Effector CD8-positive, alpha-beta T cell (primary cell): ENCODE measurements at regions not wholly inside any gene's neighbourhood (a gene's known extent, or its start where the extent isn't known, plus 50 kb on each side); places are given as distances from the start of the nearest gene placed in this dataset.
"Not testable (repeated sequence)": the region's sequence is repeated elsewhere in the genome, so short reads cannot be mapped to it uniquely, and the experiment has no call there.

Experiments
- DNase-seq: peaks from one replicate; lab custom pipeline; 2025; lab: John Stamatoyannopoulos, UW

DNA sequence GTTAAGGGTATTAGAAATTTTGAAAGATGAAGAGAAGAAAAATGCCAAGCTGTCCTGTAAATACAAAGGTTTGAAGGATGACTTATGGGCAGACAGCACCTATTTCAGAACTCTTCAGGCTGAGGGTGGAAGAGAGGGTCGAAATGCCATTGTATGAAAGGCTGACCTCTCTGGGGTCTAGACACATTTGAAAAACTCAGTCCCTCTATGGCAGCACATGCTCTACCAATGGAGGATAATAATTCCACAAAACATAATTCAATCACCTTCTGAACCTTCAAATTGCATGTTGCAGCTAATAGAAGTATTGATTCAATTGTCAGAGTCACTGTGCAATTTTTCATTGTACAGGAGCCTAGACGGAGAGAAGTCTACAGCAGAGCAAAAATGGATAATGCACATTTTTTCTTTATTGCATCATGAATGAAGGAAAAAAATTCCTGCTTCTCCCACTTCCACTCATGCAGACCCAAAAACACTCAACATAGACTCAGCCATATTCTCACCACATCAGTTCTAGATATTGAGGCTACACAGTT lies 569.1 kb downstream of the TBL1XR1 start:
- no peak for DNase-seq

DNA sequence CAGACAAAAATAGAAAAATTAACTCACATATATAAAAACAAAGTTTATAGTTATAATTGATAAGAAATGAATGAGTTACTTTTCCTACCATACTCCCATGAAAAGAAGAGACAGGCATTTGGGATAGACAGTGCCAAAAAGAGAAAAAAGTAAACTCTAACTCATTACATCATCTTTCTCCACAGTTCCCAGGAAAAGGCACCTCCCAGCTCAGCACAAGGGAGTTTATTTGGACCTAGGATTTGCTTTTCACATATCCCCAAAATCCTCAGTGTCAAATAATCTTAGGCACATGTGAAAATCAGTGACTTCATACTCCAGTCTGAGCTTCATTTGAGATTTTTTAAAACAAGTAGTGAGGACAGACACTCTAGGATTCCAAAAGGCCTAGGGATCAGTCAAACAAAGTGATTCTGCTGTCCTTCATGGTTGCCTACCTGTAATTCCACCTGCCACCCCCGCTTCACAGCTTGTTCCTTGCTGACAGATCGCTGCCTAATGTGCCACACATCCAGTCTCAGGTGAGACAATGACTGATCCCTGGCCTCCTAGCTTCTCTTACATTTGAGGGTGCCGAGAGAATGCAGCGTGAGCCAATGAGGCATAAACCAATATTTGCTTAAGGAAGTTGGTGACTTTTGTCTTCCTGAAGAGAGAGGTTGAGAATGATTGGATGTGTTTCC lies 573.7 kb downstream of the TBL1XR1 start:
- no peak for DNase-seq

DNA sequence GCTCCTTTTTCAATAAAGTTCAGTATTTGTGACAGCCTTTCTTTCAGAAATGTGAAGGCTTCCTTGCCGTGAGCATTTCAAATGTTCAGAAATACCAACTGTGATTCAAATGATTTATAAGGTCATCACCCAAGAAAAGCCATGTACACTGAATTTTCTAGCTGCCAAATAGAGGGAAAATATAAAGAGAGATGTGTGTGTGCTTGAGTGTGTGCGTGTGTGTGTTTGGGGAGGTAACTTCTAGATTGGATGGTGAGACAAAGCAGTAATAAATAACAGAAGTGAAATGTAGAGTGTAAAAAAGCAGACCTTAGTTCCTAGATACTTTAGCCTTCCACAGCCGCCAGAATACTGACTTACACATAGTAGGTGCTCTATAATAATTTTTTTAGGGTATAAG lies 577.4 kb downstream of the TBL1XR1 start:
- DNase-seq, result no peak

DNA sequence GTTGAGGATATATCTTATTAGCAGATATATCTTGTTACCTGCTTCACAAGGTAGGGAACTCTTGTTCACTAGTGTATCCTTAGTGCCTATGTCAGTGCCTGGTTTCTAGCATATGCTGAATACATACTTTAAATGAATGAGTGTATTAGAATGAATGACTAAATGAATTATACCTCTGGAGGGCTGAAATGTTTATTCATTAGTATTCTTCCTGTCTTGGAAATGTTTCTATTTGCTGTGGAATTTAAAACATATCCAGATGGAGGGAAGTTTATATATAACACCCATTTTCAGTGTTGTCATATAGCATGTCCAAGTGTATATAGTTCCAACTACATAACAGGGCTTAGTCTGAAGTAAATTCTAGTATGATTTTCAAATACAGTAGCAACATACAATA lies 581.5 kb downstream of the TBL1XR1 start:
- no peak for DNase-seq

DNA sequence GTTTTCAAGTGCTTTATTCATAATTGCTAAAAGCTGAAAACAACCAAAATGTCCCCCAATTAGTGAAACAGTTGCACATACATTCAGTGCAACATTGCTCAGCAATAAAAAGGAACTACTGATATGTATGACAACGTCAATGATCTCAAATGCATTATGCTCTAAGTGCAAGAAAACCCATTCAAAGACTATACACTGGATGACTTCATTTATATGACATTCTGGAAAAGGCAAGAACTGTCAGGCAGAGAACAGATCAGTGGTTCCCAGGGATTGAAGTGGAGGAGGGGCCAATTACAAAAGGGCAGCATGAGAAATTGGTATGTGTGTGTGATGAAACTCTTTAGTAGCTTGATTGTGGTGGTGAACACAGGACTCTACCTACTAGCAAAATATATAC lies 585.6 kb downstream of the TBL1XR1 start:
- DNase-seq, result no peak

DNA sequence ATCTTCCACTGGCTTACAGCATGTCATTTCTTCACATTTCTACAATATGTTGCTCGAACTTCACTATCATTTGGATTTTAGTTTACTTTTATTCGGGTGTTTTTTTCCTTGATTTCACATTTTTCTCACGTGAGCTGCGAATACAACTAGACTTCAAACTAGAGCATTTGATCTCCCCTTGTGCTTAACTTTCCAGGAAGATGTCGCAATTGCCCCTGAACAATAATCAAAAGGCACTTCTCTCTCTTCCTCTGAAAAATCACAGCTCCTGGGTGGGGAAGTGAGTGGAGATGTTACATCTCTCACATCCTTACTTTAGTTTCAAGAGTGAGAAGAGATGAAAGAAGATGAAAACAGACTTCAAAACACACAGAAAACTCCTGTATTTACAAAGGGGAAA lies 587.9 kb downstream of the TBL1XR1 start:
- DNase-seq, result no peak

DNA sequence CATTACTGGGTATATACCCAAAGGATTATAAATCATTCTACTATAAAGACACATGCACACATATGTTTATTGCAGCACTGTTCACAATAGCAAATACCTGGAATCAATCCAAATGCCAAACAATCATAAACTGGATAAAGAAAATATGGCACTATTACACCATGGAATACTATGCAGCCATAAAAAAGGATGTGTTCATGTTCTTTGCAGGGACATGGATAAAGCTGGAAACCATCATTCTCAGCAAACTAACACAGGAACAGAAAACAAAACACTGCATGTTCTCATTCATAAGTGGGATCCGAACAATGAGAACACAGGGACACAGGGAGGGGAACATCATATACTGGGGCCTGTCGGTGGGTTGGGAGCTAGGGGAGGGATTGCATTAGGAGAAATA lies 591.7 kb downstream of the TBL1XR1 start:
- not testable (repeated sequence) for DNase-seq

DNA sequence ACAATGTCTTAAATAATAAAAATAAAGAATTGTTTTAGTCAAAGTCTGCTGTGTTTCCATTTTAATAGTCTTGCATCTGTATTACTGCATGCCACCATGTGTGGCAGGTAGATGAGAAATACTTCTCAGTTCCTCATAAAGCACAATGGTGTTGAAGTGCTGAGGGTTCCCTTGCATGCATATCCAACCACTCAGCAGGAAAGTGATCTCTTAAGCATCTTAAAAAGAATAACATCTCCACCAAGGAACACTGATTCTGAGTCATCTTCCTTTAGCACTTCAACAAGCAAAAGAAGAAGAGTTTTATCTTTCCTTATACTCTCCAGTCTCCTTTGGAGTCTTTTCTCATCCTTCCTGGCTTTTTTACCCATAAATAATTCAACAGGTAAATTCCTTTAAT lies 602.0 kb downstream of the TBL1XR1 start:
- DNase-seq, result no peak

DNA sequence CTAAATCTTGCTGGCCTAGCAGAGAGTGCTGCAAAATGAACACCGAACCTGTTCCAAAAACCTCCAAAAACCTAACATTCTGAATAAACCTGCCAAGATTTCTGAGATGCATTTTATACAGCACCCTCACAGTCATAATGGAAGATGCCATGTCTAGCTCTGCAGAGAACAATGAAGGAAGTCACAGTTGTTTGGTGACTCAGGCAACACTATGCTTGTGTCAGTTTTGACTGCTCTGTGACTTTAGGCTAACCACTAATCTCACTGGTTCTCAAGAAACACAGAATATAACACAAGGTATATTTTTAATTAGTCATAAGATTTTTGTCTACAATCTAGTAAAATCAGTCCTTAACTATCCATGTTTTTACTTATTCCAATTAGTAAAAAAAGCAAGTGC lies 606.6 kb downstream of the TBL1XR1 start:
- no peak for DNase-seq

DNA sequence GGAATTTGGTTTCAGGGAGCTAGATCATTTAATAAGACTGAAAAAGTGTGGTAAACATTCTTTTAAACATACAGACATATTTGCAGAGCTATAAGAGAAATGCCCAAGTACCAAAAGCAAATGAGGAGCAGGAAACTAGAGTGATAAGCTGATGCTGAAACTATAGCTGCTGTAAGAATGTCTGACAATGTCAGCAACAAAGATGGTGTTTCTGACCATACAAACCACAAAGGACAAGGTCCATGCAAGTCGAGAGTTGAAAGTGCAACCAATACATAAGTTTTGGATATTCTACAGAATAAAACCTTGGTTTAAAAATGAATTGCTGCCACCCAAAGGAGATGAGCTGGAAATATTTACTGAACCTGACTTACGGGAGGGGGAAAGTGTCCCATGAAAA lies 610.2 kb downstream of the TBL1XR1 start:
- no peak for DNase-seq

DNA sequence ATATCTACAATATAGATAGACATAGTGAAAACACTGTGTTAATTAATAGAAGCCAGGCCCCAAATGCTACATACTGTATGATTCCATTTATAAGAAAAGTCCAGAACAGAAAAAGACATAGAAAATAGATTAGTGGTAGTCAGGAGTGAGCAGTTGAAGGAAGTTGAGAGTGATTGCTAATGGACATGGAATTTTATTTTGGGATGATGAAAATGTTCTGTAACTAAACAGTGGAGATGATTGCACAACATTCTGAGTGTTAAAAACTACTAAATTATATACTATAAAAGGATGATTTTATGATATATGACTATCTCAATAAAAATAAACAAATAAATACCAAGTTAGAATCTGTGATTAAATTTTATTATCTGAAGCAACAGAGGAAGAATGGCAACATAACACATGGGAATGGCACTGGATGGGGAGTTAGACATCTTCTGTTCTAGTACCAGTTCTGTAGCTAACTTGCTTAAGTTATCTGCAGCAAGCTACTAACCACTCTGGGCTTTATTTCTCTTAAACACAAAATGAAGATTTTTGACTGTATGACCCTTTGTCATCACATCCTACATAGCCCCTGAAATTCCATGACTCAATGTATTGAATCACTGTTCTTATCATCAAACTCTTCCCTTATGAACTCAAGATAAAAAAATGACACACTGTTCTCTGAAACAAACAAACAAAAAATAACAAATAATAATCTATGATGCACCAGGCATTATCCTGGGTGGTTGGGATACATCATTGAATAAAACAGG lies 612.7 kb downstream of the TBL1XR1 start:
- DNase-seq, result no peak

DNA sequence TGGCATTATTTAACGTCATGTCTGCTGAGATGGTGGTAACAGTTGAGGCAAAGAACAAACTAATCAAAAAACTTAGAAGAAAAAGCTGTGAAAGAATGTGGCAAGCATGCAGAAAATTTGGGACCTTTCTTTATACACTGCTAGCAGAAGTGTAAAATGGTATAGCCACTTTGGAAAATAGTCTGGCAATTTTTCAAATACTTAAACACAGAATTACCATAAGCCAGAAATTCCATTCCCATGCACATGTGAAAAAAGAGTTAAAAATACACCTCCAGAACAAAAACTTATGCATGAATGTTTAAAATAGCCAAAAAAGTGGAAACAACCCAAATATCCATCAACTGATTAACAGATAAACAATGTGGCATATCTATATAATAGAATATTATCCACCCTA lies 613.3 kb downstream of the TBL1XR1 start:
- no peak for DNase-seq

DNA sequence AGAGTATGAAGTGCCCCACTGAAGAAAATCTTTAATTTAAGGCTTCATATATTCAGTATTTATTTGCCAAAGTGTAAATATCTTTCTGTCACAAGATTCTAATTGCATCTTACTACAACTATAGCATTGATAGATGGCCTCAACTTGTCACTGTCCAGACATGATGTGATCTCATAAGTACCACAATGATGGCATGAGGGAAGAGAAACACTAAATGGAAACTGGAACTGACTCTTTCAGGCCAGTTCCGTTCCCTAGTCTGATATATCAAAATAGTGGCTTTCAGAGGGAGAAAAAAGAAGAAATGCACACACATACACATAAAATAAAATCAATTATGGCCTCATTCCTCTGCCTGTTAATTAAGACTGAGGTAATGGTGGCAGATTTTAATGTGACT lies 615.7 kb downstream of the TBL1XR1 start:
- DNase-seq, result no peak

DNA sequence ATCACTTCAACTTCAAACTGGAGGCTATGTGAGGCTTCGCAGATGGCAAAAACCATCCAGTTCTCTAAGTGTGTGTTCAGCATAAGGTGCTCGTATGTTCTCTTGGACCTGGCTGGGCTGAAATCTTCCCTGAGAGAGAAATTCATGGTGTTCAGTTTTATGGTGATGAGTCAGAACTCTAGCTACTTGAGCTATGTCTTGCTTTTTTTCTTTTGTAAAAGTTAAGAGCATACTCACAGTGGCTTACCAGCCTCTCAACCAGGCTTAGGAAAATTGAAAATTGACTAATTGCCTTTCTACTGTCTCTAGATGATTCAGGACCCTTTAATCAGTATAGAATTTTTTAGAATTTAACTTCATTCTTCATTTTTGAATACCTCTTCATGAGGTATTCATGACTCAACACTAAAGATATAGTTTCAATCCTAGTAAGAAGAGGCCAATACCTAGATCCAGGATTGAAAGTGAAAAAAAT lies 617.5 kb downstream of the TBL1XR1 start:
- DNase-seq, result no peak

DNA sequence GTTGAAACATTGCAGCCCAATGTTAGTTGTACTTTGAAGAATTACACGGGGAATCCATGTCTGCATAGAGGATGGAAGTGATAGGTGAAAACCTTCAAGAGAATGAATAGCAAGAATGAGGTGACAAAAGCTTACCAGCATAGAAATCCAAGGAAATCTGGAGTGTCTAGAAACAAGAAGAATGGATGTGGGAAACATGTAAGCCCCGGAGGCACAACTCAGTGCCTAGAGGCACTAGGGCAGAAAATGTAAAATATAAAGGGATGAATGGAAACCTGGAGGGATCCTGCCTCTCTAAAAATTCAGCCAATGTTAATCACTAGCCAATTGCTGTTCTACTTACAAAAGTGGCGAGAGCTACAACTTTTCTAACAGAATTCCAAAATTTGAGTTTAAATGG lies 619.0 kb downstream of the TBL1XR1 start:
- DNase-seq, result no peak

DNA sequence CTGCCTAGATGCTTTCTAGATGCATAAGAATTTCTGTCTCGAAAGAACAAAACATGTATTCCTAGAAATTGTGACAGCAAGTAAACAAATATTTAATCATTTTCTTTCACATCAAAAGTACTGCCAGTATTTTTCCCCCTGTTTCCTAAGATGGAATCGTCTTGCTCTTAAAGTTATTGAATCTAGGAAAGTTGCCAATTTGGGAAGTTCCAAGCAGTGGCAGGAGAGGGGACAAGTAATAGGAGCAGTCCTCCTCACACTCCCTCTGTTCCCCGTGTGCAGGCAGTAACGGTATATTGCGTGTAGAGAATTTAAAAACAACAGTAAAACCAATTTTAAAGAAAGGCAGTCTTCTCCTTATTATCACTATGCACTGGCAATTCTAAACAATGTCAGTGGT lies 619.8 kb downstream of the TBL1XR1 start:
- DNase-seq, result no peak

DNA sequence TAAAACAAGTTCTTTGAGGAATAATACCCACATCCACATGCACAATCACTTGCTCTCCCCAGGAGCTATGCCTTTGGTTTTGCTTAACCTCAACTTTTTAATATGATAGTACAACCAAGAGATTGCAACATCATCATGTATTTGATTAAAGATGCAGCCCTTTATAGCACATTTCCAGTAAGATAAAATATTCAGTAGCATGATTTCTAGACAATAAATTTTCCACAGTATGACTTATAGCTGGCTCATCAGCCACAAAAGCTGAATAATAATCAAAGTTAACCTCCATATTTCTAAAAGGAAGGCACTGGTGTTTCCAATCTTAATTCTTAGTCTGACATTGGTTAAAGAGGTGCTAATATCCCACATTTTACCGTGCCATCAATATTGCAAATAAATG lies 622.5 kb downstream of the TBL1XR1 start:
- DNase-seq, result no peak

DNA sequence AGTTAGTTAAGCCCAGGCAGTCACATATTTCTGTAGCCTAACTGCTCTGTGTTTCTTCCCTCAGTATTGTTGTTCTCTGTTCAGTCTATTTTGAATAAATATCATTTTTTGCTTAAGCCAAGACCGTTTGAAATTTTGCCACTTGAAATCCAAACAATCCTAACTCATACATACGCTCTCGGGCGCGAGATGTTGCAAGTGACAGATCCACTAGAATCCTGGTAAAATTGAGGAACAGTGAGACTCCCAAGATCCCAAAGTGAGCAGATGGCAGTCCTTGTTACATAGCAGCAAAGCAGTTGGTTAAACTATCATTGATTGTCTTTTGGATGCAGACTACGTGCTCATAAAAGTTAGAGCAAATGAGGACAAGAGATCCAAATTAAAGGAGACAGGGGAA lies 625.4 kb downstream of the TBL1XR1 start:
- DNase-seq, result no peak

DNA sequence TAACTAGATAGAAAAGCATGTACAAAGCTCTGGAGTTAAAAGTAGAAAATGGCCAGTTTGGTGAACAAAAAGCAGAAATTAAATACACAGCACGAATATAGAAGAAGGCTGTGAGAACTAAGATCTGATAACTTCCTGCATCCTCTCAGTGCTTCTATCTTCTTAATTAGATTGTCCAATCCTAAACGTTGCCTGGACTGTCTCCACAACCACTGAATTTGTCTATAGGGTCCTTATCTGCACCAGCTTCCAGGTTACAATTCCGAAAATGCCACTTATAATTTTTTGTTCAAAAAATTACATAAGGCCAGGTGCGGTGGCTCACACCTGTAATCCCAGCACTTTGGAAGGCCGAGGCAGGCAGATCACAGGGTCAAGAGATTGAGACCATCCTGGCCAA lies 626.3 kb downstream of the TBL1XR1 start:
- DNase-seq, result no peak

DNA sequence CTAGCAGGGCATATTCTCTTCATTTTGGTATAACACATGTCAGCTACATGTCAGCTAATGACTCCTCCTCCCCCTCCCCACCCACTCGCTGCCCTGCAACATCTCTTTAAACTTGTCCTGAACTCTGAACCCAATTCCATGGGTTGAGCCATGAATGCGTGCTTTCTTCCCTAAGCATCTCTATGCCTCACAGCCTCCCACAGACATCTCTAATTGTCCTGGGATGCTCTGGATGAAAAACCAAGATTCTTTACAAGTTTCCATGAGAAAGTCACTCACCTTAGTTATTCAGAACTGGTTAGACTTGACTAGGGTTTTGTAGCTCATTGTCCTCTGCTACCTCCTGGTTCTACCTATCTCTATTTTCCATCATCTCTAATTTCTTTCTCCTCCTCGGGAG lies 629.1 kb downstream of the TBL1XR1 start:
- DNase-seq, result no peak

DNA sequence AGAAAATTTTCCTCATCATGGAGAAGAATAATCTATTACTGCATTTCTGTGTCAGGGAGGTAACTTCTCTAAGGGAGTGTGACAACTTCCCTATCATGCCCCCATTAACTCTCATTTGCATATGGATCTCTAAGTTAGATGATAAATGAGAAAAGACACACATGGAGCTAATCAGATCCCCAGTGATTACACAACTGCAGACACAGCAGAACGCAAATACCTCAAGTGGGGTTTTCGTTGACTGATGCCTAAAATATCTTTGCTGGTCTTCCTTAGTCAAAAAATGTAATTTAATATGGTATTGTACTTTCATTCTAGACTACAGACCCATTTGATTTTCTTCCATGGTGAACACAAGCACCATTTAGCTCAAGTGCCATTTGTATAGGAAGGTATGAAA lies 630.5 kb downstream of the TBL1XR1 start:
- DNase-seq, result no peak

DNA sequence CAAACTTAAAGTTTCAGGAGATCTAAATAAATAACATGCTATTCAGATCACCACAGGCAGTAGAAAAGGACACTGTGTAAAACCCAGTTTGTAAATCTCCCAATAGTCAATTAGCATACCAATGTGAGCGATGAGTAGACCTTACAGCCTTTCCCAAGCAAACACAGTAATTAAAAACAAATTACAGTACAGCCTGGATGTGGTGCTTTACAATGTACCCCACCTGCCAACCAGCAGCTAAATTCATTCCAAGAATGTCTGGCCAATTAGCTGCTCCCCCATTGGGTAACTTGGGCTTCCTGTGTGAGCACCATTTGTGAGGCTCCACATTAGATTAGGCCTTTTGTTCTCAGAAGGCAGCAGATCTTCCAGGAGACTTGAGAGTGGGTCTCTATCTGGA lies 635.0 kb downstream of the TBL1XR1 start:
- no peak for DNase-seq

DNA sequence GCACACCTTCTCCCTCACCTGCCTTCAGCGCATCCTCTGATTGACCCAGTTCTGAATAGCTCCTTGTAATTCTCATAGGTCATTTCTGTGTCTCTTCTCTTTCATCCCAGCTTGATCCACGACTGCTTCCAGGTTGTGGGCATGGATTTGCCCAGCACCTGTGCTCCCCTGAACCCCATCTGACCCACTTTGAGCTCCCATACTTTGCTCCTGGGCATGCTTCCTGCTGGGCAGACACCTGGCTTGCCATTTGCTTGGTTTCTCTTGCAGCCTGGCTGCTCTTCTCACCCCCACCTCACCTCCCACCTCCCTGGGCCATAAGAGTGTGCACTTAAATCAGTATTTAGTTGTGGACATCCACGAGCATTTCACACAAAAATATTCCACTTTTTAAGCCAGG lies 635.5 kb downstream of the TBL1XR1 start:
- DNase-seq, result no peak
